ENCODE measurements at regions not wholly inside any gene's neighbourhood (a gene's known extent, or its start where the extent isn't known, plus 50 kb on each side); places are given as distances from the start of the nearest gene placed in this dataset.

- no peak for DNase-seq (ENCODE audit: low spot score)
- Histone ChIP-seq H4K20me1 (ENCODE audit: insufficient read depth, low read length) (no peaks in the 10 kb centered on the region), H3K27ac (ENCODE audit: low read depth, low read length, poor library complexity, severe bottlenecking) (no peak overlapping the region), H3K4me1 (ENCODE audit: insufficient read depth, low read length, poor library complexity, severe bottlenecking) (no peaks in the 10 kb centered on the region), H3K9me2 (ENCODE audit: insufficient read depth, low read length) (no peaks in the 10 kb centered on the region), H3K4me3 (ENCODE audit: low read depth, low read length, poor library complexity, severe bottlenecking) (no peak overlapping the region), H3K79me2 (ENCODE audit: insufficient read depth, low read depth, low read length) (no peaks in the 10 kb centered on the region), H2AFZ (ENCODE audit: low read length) (no peak overlapping the region), H3K9me3 (ENCODE audit: low read length) (no peaks in the 10 kb centered on the region), H3K36me3 (ENCODE audit: insufficient read depth, low read length) (no peaks in the 10 kb centered on the region), H3K4me2 (ENCODE audit: low read length) (no peak overlapping the region)
- no peak for TF ChIP-seq CTCF (conservative IDR thresholded peaks at IDR 0.05; ENCODE audit: low read length)
- TF ChIP-seq EZH2phosphoT487 (IDR thresholded peaks at IDR 0.05; ENCODE audit: borderline replicate concordance, low read depth, low read length): no peak
- no TSS peak for BruUV-seq (replicated peaks)
- CTCF ChIA-PET (ENCODE audit: unreplicated experiment): no interaction called here
- POLR2A ChIA-PET: no interaction called here
- intact Hi-C loops (cut with micrococcal nuclease; ENCODE audit: unreplicated experiment): no loop called here
Observed at GRCh38 chr11:104618954-104619353, 279.3 kb downstream of the CASP12 start.

GRCh38 chr11:104614961-104615360 is 283.3 kb downstream of the CASP12 start:
- H3K27ac ChIP-seq (ENCODE audit: low read depth, low read length, poor library complexity, severe bottlenecking): no peak overlapping the region
- no peak overlapping the region for H3K4me3 ChIP-seq (ENCODE audit: low read depth, low read length, poor library complexity, severe bottlenecking)
- no peaks in the 10 kb centered on the region for H3K36me3 ChIP-seq (ENCODE audit: insufficient read depth, low read length)
- no TSS peak for BruUV-seq (replicated peaks)
- H3K4me1 ChIP-seq (ENCODE audit: insufficient read depth, low read length, poor library complexity, severe bottlenecking): no peaks in the 10 kb centered on the region
- no peak overlapping the region for H3K4me2 ChIP-seq (ENCODE audit: low read length)
- H4K20me1 ChIP-seq (ENCODE audit: insufficient read depth, low read length): no peaks in the 10 kb centered on the region
- H3K9me3 ChIP-seq (ENCODE audit: low read length): no peaks in the 10 kb centered on the region
- no peaks in the 10 kb centered on the region for H3K79me2 ChIP-seq (ENCODE audit: insufficient read depth, low read depth, low read length)
- TF ChIP-seq EZH2phosphoT487 (IDR thresholded peaks at IDR 0.05; ENCODE audit: borderline replicate concordance, low read depth, low read length): no peak
- TF ChIP-seq CTCF (conservative IDR thresholded peaks at IDR 0.05; ENCODE audit: low read length): no peak
- H3K9me2 ChIP-seq (ENCODE audit: insufficient read depth, low read length): no peaks in the 10 kb centered on the region
- DNase-seq (ENCODE audit: low spot score): no peak
- CTCF ChIA-PET (ENCODE audit: unreplicated experiment): no interaction called here
- POLR2A ChIA-PET: no interaction called here
- intact Hi-C loops (cut with micrococcal nuclease; ENCODE audit: unreplicated experiment): no loop called here
- H2AFZ ChIP-seq (ENCODE audit: low read length): no peak overlapping the region

- Histone ChIP-seq H3K79me2 (ENCODE audit: insufficient read depth, low read depth, low read length) (no peaks in the 10 kb centered on the region), H3K9me3 (ENCODE audit: low read length) (no peaks in the 10 kb centered on the region), H3K4me2 (ENCODE audit: low read length) (no peak overlapping the region), H4K20me1 (ENCODE audit: insufficient read depth, low read length) (no peaks in the 10 kb centered on the region), H3K36me3 (ENCODE audit: insufficient read depth, low read length) (no peaks in the 10 kb centered on the region), H3K4me3 (ENCODE audit: low read depth, low read length, poor library complexity, severe bottlenecking) (no peak overlapping the region), H3K4me1 (ENCODE audit: insufficient read depth, low read length, poor library complexity, severe bottlenecking) (no peaks in the 10 kb centered on the region), H3K27ac (ENCODE audit: low read depth, low read length, poor library complexity, severe bottlenecking) (no peak overlapping the region), H3K9me2 (ENCODE audit: insufficient read depth, low read length) (no peaks in the 10 kb centered on the region), H2AFZ (ENCODE audit: low read length) (no peak overlapping the region)
- intact Hi-C loops (cut with micrococcal nuclease; ENCODE audit: unreplicated experiment): no loop called here
- POLR2A ChIA-PET: interaction anchor here (1.2 kb wide), 1 partner anchor 11 kb away, joined by 4 read pairs; no protein-coding TSS in a partner anchor
- DNase-seq (ENCODE audit: low spot score): no peak
- CTCF ChIA-PET (ENCODE audit: unreplicated experiment): no interaction called here
- no TSS peak for BruUV-seq (replicated peaks)
- no peak for TF ChIP-seq EZH2phosphoT487 (IDR thresholded peaks at IDR 0.05; ENCODE audit: borderline replicate concordance, low read depth, low read length)
- no peak for TF ChIP-seq CTCF (conservative IDR thresholded peaks at IDR 0.05; ENCODE audit: low read length)
Observed at GRCh38 chr11:104614117-104614680, 284.1 kb downstream of the CASP12 start.
